Mesothelial cell of epicardium (in vitro differentiated cells): ENCODE measurements at regions not wholly inside any gene's neighbourhood (a gene's known extent, or its start where the extent isn't known, plus 50 kb on each side); places are given as distances from the start of the nearest gene placed in this dataset.
A peak's percentile ranks its signal among the peaks of the same experiment; 100 is the strongest.

Experiments used
- DNase-seq, 2 experiments: peaks; one replicate each; pipeline ENCODE4 v3.0.0; 2021; ENCODE audit warnings: low spot score in 2 of 2; ENCODE audit not compliant: unreplicated experiment in 2 of 2
- H3K27ac Mint-ChIP-seq: 2 replicates; pipeline ENCODE4 v1.8.0; 2021; ENCODE audit warnings: mixed read lengths
- H3K27me3 Mint-ChIP-seq: 2 replicates; pipeline ENCODE4 v1.8.0; 2021; ENCODE audit warnings: low read depth, mixed read lengths
- H3K36me3 Mint-ChIP-seq: 2 replicates; pipeline ENCODE4 v1.8.0; 2021; ENCODE audit warnings: mixed read lengths
- H3K4me1 Mint-ChIP-seq: 2 replicates; pipeline ENCODE4 v1.8.0; 2021; ENCODE audit warnings: mixed read lengths
- H3K4me3 Mint-ChIP-seq: 2 replicates; pipeline ENCODE4 v1.8.0; 2021; ENCODE audit warnings: mild to moderate bottlenecking, moderate library complexity, mixed read lengths
- H3K9me3 Mint-ChIP-seq: 2 replicates; pipeline ENCODE4 v1.8.0; 2021; ENCODE audit warnings: mixed read lengths
- TF ChIP-seq, protein P1 (sequence below): fragments of 200-600 bp; sonication (generic); IDR thresholded peaks from one replicate; pipeline ENCODE4 v1.5.0; 2021; ENCODE audit warnings: antibody characterized with exemption; ENCODE audit not compliant: unreplicated experiment

DNA sequence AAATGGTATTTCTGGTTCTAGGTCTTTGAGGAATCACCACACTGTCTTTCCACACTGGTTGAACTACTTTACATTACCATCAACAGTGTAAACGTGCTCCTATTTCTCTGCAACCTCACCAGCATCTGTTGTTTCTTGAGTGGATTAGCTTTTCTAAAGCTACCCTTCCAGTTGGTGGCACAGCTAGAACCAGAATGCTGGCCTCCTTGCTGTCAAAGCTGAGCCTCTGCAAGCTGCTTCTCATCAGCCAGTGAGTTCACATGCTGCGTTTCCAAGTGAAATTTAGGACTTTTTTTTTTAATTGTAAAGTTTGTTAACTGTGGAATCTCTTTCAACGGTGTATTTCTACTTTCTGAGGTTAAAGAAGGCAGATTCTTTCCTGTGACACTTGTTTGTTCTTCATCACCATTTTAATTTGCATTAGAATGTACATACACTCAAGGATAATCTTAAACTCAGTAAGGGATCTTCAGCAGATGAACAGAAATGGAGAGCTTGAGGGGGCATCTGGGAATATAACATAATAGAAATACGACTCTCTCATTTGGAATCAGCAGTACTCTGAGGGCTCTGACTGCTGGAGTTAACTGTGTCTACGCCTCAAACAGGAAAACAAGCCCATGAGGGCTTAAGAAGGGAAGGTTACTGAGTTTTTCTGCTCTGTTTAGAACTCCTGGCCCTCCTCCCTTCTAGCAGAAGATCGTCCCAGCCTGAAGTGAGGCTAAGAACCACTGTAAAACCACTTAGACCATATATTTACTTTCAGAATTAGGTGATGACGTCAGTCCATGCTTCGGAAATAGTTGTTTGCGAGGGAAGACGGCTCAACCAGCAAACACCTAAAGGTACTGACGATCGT, 148.4 kb upstream of the FAM20A start:
- no peak for DNase-seq
- Mint-ChIP-seq H3K36me3 (no peaks in the 10 kb centered on the region), H3K27ac (no peak overlapping the region), H3K4me1 (no peaks in the 10 kb centered on the region), H3K27me3 (no peaks in the 10 kb centered on the region), H3K9me3 (peaks cover 14% of the 10 kb centered on the region), H3K4me3 (no peak overlapping the region)
- TF ChIP-seq, protein P1, sequence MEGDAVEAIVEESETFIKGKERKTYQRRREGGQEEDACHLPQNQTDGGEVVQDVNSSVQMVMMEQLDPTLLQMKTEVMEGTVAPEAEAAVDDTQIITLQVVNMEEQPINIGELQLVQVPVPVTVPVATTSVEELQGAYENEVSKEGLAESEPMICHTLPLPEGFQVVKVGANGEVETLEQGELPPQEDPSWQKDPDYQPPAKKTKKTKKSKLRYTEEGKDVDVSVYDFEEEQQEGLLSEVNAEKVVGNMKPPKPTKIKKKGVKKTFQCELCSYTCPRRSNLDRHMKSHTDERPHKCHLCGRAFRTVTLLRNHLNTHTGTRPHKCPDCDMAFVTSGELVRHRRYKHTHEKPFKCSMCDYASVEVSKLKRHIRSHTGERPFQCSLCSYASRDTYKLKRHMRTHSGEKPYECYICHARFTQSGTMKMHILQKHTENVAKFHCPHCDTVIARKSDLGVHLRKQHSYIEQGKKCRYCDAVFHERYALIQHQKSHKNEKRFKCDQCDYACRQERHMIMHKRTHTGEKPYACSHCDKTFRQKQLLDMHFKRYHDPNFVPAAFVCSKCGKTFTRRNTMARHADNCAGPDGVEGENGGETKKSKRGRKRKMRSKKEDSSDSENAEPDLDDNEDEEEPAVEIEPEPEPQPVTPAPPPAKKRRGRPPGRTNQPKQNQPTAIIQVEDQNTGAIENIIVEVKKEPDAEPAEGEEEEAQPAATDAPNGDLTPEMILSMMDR, result no peak

DNA sequence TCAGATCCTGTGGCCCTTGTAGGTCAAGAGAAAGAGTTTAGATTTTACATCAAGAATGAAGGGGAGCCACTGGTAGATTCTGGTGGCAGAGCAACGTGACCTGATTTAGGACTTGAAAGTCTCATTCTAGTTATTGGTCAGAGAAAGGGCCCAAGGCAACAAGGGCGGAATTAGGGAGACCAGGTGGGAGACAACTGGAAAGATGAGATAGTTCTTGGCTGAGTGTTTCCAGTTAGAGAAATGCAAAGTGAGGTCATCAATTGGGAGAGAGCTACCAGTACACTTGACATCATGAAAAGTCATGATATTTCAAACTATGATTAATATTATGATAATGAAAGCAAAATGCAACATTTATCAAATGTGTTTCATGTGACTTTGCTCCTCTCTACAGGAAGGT, 147.2 kb upstream of the FAM20A start:
- no peak for DNase-seq
- Mint-ChIP-seq H3K27me3 (no peaks in the 10 kb centered on the region), H3K4me1 (no peaks in the 10 kb centered on the region), H3K36me3 (no peaks in the 10 kb centered on the region), H3K4me3 (no peak overlapping the region), H3K27ac (no peak overlapping the region), H3K9me3 (peaks cover 25% of the 10 kb centered on the region)
- TF ChIP-seq, protein P1, result no peak

DNA sequence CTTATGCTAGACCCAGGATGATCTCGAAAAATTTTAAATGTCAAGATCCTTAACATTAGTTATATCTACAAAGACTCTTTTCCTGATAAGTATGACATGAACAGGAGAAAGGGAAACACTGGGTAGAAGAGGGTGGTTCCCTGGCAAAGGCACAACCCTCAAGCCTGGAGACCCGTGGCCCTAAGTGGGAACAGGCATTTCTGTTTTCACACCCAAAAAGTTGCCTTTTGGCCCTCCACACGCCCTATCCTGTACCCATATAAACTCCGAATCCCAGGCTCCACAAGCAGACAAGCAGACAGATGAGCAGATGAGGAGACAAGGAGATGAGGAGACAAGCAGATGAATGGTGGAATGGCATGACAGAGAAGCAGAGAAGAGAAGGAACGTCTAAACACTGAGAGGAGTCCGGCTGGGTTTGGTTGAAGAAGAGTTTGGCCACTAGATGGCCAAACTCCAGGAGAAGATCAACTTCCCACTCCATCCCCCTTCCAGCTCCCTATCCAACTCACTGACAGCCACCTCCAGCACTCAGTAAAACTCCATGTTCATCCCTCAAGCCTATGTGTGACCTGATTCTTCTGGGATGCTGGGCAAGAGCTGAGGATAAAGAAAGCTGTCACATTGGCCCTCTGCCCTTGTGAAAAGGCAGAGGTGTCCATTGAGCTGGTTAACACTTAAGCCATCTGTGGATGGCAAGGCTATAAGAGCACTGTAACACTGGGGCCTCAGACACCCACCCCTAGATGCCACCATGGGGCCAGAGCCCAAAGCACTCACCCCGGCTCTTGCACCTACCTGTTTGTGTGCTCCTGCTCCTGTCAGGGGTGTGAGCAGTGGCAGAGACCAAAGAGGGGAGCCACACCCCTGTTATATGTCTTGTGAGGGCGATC, 139.6 kb upstream of the FAM20A start:
- Mint-ChIP-seq H3K9me3 (peaks cover 26% of the 10 kb centered on the region), H3K27ac (no peak overlapping the region), H3K36me3 (peaks cover 3% of the 10 kb centered on the region), H3K4me3 (no peak overlapping the region), H3K4me1 (peaks cover 23% of the 10 kb centered on the region), H3K27me3 (no peaks in the 10 kb centered on the region)
- TF ChIP-seq, protein P1, result no peak
- DNase-seq, result no peak

DNA sequence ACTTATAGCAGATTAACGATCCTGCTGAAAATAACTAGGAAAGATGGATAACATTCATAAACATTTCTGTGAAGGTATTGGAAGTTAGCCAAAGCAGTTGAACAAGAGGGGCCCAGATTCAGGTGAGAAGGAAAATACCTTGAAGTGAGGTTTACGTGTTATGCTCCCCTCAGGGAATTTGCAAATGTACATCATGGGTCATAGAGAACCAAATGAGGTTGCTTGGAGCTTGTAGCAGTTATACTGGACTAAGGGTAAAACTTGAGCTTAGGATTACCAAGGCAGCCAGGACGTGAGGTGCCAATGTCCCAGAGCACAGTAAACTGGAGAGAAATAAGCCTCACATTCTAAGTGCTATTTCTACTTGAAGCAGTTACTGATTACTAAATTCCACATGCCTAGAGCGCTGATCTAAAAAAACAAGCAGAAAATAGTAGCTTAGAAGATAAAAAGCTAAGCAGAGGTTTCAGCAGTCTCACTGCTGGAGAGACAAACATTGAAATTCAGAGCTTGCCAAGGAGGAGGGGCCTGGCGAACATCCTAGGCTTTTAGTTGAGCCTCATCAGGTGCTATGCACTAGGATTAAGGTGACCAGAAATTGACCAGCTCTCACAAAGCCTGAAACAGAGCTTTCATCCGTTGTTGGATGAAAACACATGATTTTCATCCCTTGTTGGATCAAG, 136.7 kb upstream of the FAM20A start:
- H3K9me3 Mint-ChIP-seq, result peaks cover 8% of the 10 kb centered on the region
- peaks cover 3% of the 10 kb centered on the region for H3K36me3 Mint-ChIP-seq
- H3K27ac Mint-ChIP-seq, result peak overlapping the region; percentile 60
- no peak for DNase-seq
- TF ChIP-seq, protein P1, result no peak
- no peak overlapping the region for H3K4me3 Mint-ChIP-seq
- H3K4me1 Mint-ChIP-seq, result peaks cover 45% of the 10 kb centered on the region
- H3K27me3 Mint-ChIP-seq, result no peaks in the 10 kb centered on the region

DNA sequence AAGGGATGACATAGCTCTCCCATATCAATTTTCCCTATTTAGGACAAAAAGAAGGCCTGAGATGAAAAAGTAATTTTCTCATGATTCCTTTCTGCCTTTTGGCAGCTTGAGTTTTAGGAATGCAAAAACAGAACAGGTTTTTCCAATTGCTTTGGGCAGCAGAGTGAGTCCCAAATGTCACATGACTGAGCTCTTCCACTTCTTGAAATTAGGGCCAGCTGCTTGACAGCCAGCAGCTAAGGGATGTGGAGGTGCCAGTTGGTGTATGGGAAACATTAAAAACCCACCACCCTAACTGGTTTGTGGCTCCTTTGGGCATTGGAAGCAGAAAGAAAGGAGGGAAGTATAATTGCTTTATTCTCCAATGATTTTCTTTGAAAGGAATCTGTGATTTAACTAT, 133.8 kb upstream of the FAM20A start:
- peaks cover 55% of the 10 kb centered on the region for H3K4me1 Mint-ChIP-seq
- H3K9me3 Mint-ChIP-seq, result peaks cover 11% of the 10 kb centered on the region
- no peaks in the 10 kb centered on the region for H3K27me3 Mint-ChIP-seq
- TF ChIP-seq, protein P1, result no peak
- no peak for DNase-seq
- H3K27ac Mint-ChIP-seq, result peak overlapping the region; percentile 59
- no peak overlapping the region for H3K4me3 Mint-ChIP-seq
- H3K36me3 Mint-ChIP-seq, result no peaks in the 10 kb centered on the region
